ENCODE measurements at regions not wholly inside any gene's neighbourhood (a gene's known extent, or its start where the extent isn't known, plus 50 kb on each side); places are given as distances from the start of the nearest gene placed in this dataset.

GRCh38 chr9:24036459-24036858, 210.4 kb upstream of the ELAVL2 start:
- TF ChIP-seq CTCF (conservative IDR thresholded peaks at IDR 0.05 in 1 of 2, IDR thresholded peaks at IDR 0.05 in 1 of 2; ENCODE audit: extremely low read depth in 1 of 2, insufficient read depth in 1 of 2, low read depth in 1 of 2, low read length in 2 of 2) (no peak), EZH2 (IDR thresholded peaks at IDR 0.05; ENCODE audit: borderline replicate concordance, low read length) (no peak)

Measured in mammary epithelial cell (primary cell).